A673 (cell line): ENCODE measurements at regions not wholly inside any gene's neighbourhood (a gene's known extent, or its start where the extent isn't known, plus 50 kb on each side); places are given as distances from the start of the nearest gene placed in this dataset.

ENCODE experiments used
- BruUV-seq: library from RNA; stranded (reverse); fragments of 400-500 nt; replicated peaks from 2 replicates; lab custom pipeline; 2021; lab: Mats Ljungman, UMichigan
- CTCF ChIA-PET: fragments of 300-600 bp; sonication (Branson Sonifier 250); formaldehyde crosslinking; loops from one replicate; lab custom pipeline; 2022; ENCODE audit warnings: antibody characterized with exemption; lab: Charles Lee
- POLR2A ChIA-PET: fragments of 300-600 bp; sonication (Branson Sonifier 250); formaldehyde crosslinking; loops from one replicate; lab custom pipeline; 2022; ENCODE audit warnings: antibody characterized with exemption; ENCODE audit not compliant: low non-redundant PET; lab: Charles Lee
- DNase-seq: peaks from one replicate; pipeline ENCODE4 v3.0.0-alpha.2; 2015; ENCODE audit warnings: low spot score
- H3K27ac ChIP-seq: fragments of 200-600 bp; sonication (generic); 2 replicates; pipeline ENCODE4 v1.5.1; 2016; ENCODE audit warnings: mixed run types, low read depth, mild to moderate bottlenecking, mixed read lengths, antibody characterized with exemption, low read length; ENCODE audit not compliant: poor library complexity, severe bottlenecking
- H3K27me3 ChIP-seq: fragments of 200-600 bp; sonication (generic); replicated peaks from 2 replicates; pipeline ENCODE4 v1.6.1; 2017; ENCODE audit warnings: mixed run types, low read depth, mild to moderate bottlenecking, mixed read lengths, antibody characterized with exemption, low read length; ENCODE audit not compliant: insufficient read depth, poor library complexity
- H3K36me3 ChIP-seq: fragments of 200-600 bp; sonication (generic); 2 replicates; pipeline ENCODE4 v1.6.1; 2016; ENCODE audit warnings: mixed run types, mild to moderate bottlenecking, mixed read lengths, antibody characterized with exemption, low read length; ENCODE audit not compliant: insufficient read depth, poor library complexity, severe bottlenecking
- H3K4me1 ChIP-seq: fragments of 200-600 bp; sonication (generic); 2 replicates; pipeline ENCODE4 v1.6.1; 2017; ENCODE audit warnings: mixed run types, mild to moderate bottlenecking, mixed read lengths, antibody characterized with exemption, low read length; ENCODE audit not compliant: insufficient read depth, poor library complexity, severe bottlenecking
- H3K4me3 ChIP-seq: fragments of 200-600 bp; sonication (generic); 2 replicates; pipeline ENCODE4 v1.5.1; 2016; ENCODE audit warnings: low read depth, mixed run types, mild to moderate bottlenecking, mixed read lengths, low read length; ENCODE audit not compliant: poor library complexity, severe bottlenecking
- H3K9me3 ChIP-seq: fragments of 200-600 bp; sonication (generic); 2 replicates; pipeline ENCODE4 v1.6.1; 2016; ENCODE audit warnings: mixed run types, low read depth, mild to moderate bottlenecking, mixed read lengths, antibody characterized with exemption, low read length; ENCODE audit not compliant: poor library complexity, severe bottlenecking
- EZH2 ChIP-seq: fragments of 200-600 bp; sonication (generic); IDR thresholded peaks from 2 replicates; pipeline ENCODE4 v1.6.1; 2017; ENCODE audit warnings: borderline replicate concordance, low read depth, mild to moderate bottlenecking, mixed read lengths, antibody characterized with exemption, low read length; ENCODE audit not compliant: poor library complexity, severe bottlenecking
- intact Hi-C: fragments of 100-400 bp; cut with micrococcal nuclease; formaldehyde crosslinking; loops from one replicate; pipeline ENCODE4 v1.10.0; 2022; ENCODE audit not compliant: unreplicated experiment
- TF ChIP-seq, protein P1 (sequence below): fragments of 300-800, 200-600 bp; sonication (generic); conservative IDR thresholded peaks from 2 replicates; pipeline ENCODE4 v1.5.1; 2017; ENCODE audit warnings: low read depth, mild to moderate bottlenecking, antibody characterized with exemption, low read length, moderate library complexity, mixed read lengths

GRCh38 chr1:226816576-226816975 lies 53.8 kb upstream of the PSEN2 start:
- no peak overlapping the region for H3K4me3 ChIP-seq
- H3K27ac ChIP-seq, result no peak overlapping the region
- no TSS peak for BruUV-seq
- no peaks in the 10 kb centered on the region for H3K36me3 ChIP-seq
- ChIA-PET POLR2A (no interaction called here), CTCF (no interaction called here)
- no peak for TF ChIP-seq EZH2
- TF ChIP-seq, protein P1, sequence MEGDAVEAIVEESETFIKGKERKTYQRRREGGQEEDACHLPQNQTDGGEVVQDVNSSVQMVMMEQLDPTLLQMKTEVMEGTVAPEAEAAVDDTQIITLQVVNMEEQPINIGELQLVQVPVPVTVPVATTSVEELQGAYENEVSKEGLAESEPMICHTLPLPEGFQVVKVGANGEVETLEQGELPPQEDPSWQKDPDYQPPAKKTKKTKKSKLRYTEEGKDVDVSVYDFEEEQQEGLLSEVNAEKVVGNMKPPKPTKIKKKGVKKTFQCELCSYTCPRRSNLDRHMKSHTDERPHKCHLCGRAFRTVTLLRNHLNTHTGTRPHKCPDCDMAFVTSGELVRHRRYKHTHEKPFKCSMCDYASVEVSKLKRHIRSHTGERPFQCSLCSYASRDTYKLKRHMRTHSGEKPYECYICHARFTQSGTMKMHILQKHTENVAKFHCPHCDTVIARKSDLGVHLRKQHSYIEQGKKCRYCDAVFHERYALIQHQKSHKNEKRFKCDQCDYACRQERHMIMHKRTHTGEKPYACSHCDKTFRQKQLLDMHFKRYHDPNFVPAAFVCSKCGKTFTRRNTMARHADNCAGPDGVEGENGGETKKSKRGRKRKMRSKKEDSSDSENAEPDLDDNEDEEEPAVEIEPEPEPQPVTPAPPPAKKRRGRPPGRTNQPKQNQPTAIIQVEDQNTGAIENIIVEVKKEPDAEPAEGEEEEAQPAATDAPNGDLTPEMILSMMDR, result no peak
- intact Hi-C loops, result no loop called here
- H3K27me3 ChIP-seq, result no peaks in the 10 kb centered on the region
- DNase-seq, result no peak
- no peaks in the 10 kb centered on the region for H3K4me1 ChIP-seq
- H3K9me3 ChIP-seq, result no peaks in the 10 kb centered on the region

DNA sequence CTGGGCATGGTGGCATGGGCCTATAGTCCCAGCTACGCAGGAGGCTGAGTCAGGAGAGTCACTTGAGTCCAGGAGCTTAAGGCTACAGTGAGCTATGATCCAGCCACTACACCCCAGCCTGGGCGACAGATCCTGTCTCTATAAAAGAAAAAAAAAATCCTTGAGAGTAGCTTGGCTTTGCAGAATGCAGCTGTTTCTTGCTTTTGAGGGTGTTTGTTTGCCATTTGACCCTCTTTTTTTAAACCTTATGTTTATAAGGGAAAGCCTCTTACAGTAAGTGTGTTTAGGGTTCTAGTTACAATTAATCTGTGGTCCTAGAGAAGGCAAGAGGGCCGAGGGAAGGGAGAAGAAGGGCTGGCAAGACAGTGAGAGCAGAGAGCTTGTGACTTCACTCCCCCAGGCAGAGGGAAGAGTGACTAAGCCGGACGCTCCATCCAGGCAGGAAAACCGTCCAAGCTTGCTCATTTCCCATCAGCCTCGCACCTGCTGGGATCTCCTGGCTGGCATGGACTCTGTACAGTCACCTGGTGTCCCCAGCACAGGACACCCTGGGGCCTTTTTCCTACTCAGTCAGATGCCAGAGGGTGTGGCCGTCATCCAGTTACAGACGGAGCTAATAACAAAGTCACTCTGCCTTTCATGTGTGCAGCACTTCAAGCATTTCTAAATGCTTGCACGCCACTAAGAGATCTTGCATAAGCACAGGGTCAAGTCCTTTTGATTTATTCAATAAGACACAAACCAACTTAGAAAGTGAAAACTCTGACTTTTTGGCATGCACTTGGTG lies 55.5 kb upstream of the PSEN2 start:
- ChIA-PET POLR2A (no interaction called here), CTCF (no interaction called here)
- intact Hi-C loops, result no loop called here
- H3K9me3 ChIP-seq, result no peaks in the 10 kb centered on the region
- H3K4me1 ChIP-seq, result no peaks in the 10 kb centered on the region
- no peak for DNase-seq
- BruUV-seq, result no TSS peak
- TF ChIP-seq, protein P1, result no peak
- no peak for TF ChIP-seq EZH2
- no peaks in the 10 kb centered on the region for H3K27me3 ChIP-seq
- H3K27ac ChIP-seq, result no peak overlapping the region
- H3K36me3 ChIP-seq, result no peaks in the 10 kb centered on the region
- no peak overlapping the region for H3K4me3 ChIP-seq

GRCh38 chr1:226813671-226814591 lies 56.5 kb upstream of the PSEN2 start:
- intact Hi-C loops, result no loop called here
- H3K36me3 ChIP-seq, result no peaks in the 10 kb centered on the region
- H3K4me3 ChIP-seq, result no peak overlapping the region
- no peaks in the 10 kb centered on the region for H3K4me1 ChIP-seq
- ChIA-PET POLR2A (no interaction called here), CTCF (interaction anchor here (0.7 kb wide), 1 partner anchor 599 kb away, joined by 3 read pairs; no protein-coding TSS in a partner anchor)
- TF ChIP-seq EZH2, result no peak
- TF ChIP-seq, protein P1, result no peak
- no peak for DNase-seq
- no peaks in the 10 kb centered on the region for H3K9me3 ChIP-seq
- no peak overlapping the region for H3K27ac ChIP-seq
- BruUV-seq, result no TSS peak
- H3K27me3 ChIP-seq, result no peaks in the 10 kb centered on the region
